Effector memory CD8-positive, alpha-beta T cell (primary cell): ENCODE measurements at regions not wholly inside any gene's neighbourhood (a gene's known extent, or its start where the extent isn't known, plus 50 kb on each side); places are given as distances from the start of the nearest gene placed in this dataset.
"Not testable (repeated sequence)": the region's sequence is repeated elsewhere in the genome, so short reads cannot be mapped to it uniquely, and the experiment has no call there.

Source experiments
- ATAC-seq: fragments of 150-1000 bp; cut with Tn5 transposase; replicated peaks from 2 replicates; pipeline ENCODE4 v1.10.0; 2021; ENCODE audit warnings: mild to moderate bottlenecking, moderate library complexity
- DNase-seq, 3 experiments: peaks; one replicate each; pipeline ENCODE4 v3.0.0; 2021
- H3K27ac Mint-ChIP-seq, 2 donors: one replicate each; pipeline ENCODE4 v1.8.0; 2022; ENCODE audit warnings: mild to moderate bottlenecking in 2 of 2, mixed read lengths in 2 of 2, moderate library complexity in 2 of 2
- H3K27me3 Mint-ChIP-seq, 2 donors: one replicate each; pipeline ENCODE4 v1.8.0; 2022; ENCODE audit warnings: mixed read lengths in 2 of 2
- H3K36me3 Mint-ChIP-seq: one replicate; pipeline ENCODE4 v1.8.0; 2022; ENCODE audit warnings: mild to moderate bottlenecking, moderate library complexity, mixed read lengths; ENCODE audit not compliant: insufficient read depth
- H3K4me1 Mint-ChIP-seq, 2 donors: one replicate each; pipeline ENCODE4 v1.8.0; 2022; ENCODE audit warnings: low read depth in 2 of 2, mixed read lengths in 2 of 2
- H3K4me3 Mint-ChIP-seq, 2 donors: one replicate each; pipeline ENCODE4 v1.8.0; 2022; ENCODE audit warnings: mild to moderate bottlenecking in 2 of 2, mixed read lengths in 2 of 2, moderate library complexity in 2 of 2
- H3K9me3 Mint-ChIP-seq, 2 donors: one replicate each; pipeline ENCODE4 v1.8.0; 2022; ENCODE audit warnings: mixed read lengths in 2 of 2

- Mint-ChIP-seq H3K27ac (no peak overlapping the region), H3K4me3 (no peak overlapping the region), H3K27me3 (no peaks in the 10 kb centered on the region), H3K9me3 (peaks cover 0 to 2% of the 10 kb centered on the region in 2 donors), H3K4me1 (no peaks in the 10 kb centered on the region), H3K36me3 (no peaks in the 10 kb centered on the region)
- ATAC-seq (no peak), DNase-seq (no peak)
Measured at GRCh38 chr6:81948861-81949260, 196.4 kb upstream of the TENT5A start.

- ATAC-seq, DNase-seq: not testable (repeated sequence)
Measured at GRCh38 chr6:81948196-81948595, 195.7 kb upstream of the TENT5A start.

GRCh38 chr6:81944661-81945060, 192.2 kb upstream of the TENT5A start:
- no peak overlapping the region for H3K27ac Mint-ChIP-seq
- H3K4me3 Mint-ChIP-seq, result no peak overlapping the region
- no peaks in the 10 kb centered on the region for H3K4me1 Mint-ChIP-seq
- no peak for DNase-seq
- no peaks in the 10 kb centered on the region for H3K36me3 Mint-ChIP-seq
- H3K27me3 Mint-ChIP-seq, result no peaks in the 10 kb centered on the region
- ATAC-seq, result no peak
- peaks cover 2 to 10% of the 10 kb centered on the region in 2 donors for H3K9me3 Mint-ChIP-seq

More at GRCh38 chr6:81948196-81948595, 195.7 kb upstream of the TENT5A start:
- not testable (repeated sequence) for H3K4me1 Mint-ChIP-seq, H3K36me3 Mint-ChIP-seq, H3K27me3 Mint-ChIP-seq, H3K27ac Mint-ChIP-seq, H3K9me3 Mint-ChIP-seq, H3K4me3 Mint-ChIP-seq

- H3K27me3 Mint-ChIP-seq, H3K4me1 Mint-ChIP-seq, ATAC-seq, H3K27ac Mint-ChIP-seq, DNase-seq, H3K4me3 Mint-ChIP-seq, H3K36me3 Mint-ChIP-seq: not testable (repeated sequence)
- H3K9me3 Mint-ChIP-seq, result peaks cover 2 to 10% of the 10 kb centered on the region in 2 donors
Measured at GRCh38 chr6:81942842-81943241, 190.4 kb upstream of the TENT5A start.

DNA sequence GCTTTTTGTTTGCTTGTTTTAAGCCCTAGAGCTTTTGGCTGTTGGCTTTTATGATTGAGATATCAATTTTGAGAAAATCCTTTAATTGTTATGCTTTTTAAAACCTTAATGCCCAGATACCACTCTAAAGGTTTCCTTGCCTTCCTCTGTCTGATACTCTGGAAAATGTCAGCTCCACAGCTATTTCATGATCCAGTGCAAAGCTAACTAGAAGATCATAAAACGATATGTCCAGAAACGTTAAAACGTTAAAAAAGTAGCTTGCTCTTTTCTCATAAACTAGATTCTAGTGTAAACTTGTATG, 189.5 kb upstream of the TENT5A start:
- no peak for ATAC-seq
- H3K4me3 Mint-ChIP-seq, result no peak overlapping the region
- H3K36me3 Mint-ChIP-seq, result no peaks in the 10 kb centered on the region
- no peak overlapping the region for H3K27ac Mint-ChIP-seq
- no peaks in the 10 kb centered on the region for H3K4me1 Mint-ChIP-seq
- no peaks in the 10 kb centered on the region for H3K27me3 Mint-ChIP-seq
- peaks cover 4 to 10% of the 10 kb centered on the region in 2 donors for H3K9me3 Mint-ChIP-seq
- DNase-seq, result no peak

DNA sequence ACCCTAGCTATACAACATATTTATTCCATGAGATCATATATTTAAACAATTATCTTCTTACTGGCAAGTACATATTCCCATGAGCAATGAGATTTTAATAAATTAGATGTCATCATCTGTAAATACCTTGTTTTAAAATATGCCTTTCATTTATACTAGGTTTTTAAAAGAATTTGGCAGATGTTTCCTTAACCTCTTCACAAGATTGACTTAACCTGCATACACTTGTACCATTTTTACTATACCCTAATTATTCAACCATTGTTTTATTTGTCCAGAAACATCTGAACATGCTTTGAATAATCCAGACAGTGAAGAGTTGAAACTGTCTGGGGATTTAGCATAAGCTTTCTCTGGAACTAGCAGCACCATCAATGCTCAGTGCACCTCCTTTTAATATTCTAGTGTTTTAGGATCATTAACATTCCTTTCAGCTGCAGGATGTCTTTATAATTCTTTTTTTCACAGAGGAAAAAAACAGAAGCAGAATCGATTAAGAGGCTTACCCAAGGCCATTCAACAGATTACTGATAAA, 188.0 kb upstream of the TENT5A start:
- Mint-ChIP-seq H3K9me3 (peaks cover 2 to 10% of the 10 kb centered on the region in 2 donors), H3K27ac (no peak overlapping the region), H3K36me3 (no peaks in the 10 kb centered on the region), H3K4me3 (no peak overlapping the region), H3K4me1 (no peaks in the 10 kb centered on the region), H3K27me3 (no peaks in the 10 kb centered on the region)
- ATAC-seq, result no peak
- no peak for DNase-seq

DNA sequence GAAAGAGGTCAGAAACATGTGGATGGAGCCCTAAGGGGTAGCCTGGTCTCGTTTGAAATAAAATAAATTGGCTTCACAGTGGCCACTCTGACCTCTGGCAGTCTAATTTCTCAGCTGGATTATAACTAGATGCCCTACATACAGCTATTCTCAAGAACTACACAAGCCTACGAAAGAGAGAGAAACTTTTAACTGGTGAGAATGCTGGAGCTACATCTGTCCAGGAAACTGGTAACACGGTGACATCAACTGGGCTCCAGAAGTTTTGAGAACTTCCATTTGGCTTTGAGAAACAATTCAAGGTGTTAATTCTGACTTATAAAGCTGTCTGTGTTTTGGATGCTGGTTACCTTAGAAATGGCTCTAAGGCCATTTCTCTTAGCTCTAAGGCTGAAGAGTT, 187.3 kb upstream of the TENT5A start:
- Mint-ChIP-seq H3K9me3 (peaks cover 2 to 10% of the 10 kb centered on the region in 2 donors), H3K4me1 (no peaks in the 10 kb centered on the region), H3K27me3 (no peaks in the 10 kb centered on the region), H3K4me3 (no peak overlapping the region), H3K27ac (no peak overlapping the region), H3K36me3 (no peaks in the 10 kb centered on the region)
- ATAC-seq (no peak), DNase-seq (no peak)

GRCh38 chr6:81938991-81939732, 186.7 kb upstream of the TENT5A start:
- DNase-seq (no peak), ATAC-seq (no peak)
- Mint-ChIP-seq H3K27ac (no peak overlapping the region), H3K4me3 (no peak overlapping the region), H3K36me3 (no peaks in the 10 kb centered on the region), H3K27me3 (no peaks in the 10 kb centered on the region), H3K9me3 (peaks cover 2 to 10% of the 10 kb centered on the region in 2 donors), H3K4me1 (no peaks in the 10 kb centered on the region)

GRCh38 chr6:81938014-81938856, 185.8 kb upstream of the TENT5A start:
- H3K36me3 Mint-ChIP-seq, result no peaks in the 10 kb centered on the region
- no peaks in the 10 kb centered on the region for H3K27me3 Mint-ChIP-seq
- no peaks in the 10 kb centered on the region for H3K4me1 Mint-ChIP-seq
- H3K9me3 Mint-ChIP-seq, result peaks cover 2 to 10% of the 10 kb centered on the region in 2 donors
- no peak for ATAC-seq
- no peak overlapping the region for H3K27ac Mint-ChIP-seq
- DNase-seq, result no peak
- no peak overlapping the region for H3K4me3 Mint-ChIP-seq

GRCh38 chr6:81937296-81937937, 184.9 kb upstream of the TENT5A start:
- H3K9me3 Mint-ChIP-seq, result peaks cover 5 to 10% of the 10 kb centered on the region in 2 donors
- no peak for ATAC-seq
- H3K4me3 Mint-ChIP-seq, result no peak overlapping the region
- H3K27ac Mint-ChIP-seq, result no peak overlapping the region
- H3K27me3 Mint-ChIP-seq, result no peaks in the 10 kb centered on the region
- H3K4me1 Mint-ChIP-seq, result no peaks in the 10 kb centered on the region
- DNase-seq, result no peak
- H3K36me3 Mint-ChIP-seq, result no peaks in the 10 kb centered on the region

DNA sequence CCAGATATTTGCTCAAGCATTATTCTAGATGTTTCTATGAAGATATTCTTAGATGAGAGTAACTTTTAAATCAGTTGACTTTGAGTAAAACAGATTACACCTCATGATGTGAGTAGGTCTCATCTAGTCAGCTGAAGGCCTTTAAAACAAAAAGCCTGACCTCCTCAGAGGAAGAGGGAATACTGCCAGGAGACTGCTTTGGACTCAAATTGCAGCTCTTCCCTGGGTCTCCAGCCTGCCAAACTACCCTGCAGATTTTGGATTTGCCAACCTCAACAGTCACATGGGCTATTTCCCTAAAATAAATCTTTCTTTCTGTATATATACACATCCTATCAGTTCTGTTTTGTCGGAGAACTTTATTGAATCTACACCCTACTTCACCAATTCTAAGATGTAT, 182.5 kb upstream of the TENT5A start:
- ATAC-seq (no peak), DNase-seq (no peak)
- no peaks in the 10 kb centered on the region for H3K4me1 Mint-ChIP-seq
- no peaks in the 10 kb centered on the region for H3K27me3 Mint-ChIP-seq
- peaks cover 0 to 5% of the 10 kb centered on the region in 2 donors for H3K9me3 Mint-ChIP-seq
- H3K36me3 Mint-ChIP-seq, result no peaks in the 10 kb centered on the region
- no peak overlapping the region for H3K27ac Mint-ChIP-seq
- H3K4me3 Mint-ChIP-seq, result no peak overlapping the region

DNA sequence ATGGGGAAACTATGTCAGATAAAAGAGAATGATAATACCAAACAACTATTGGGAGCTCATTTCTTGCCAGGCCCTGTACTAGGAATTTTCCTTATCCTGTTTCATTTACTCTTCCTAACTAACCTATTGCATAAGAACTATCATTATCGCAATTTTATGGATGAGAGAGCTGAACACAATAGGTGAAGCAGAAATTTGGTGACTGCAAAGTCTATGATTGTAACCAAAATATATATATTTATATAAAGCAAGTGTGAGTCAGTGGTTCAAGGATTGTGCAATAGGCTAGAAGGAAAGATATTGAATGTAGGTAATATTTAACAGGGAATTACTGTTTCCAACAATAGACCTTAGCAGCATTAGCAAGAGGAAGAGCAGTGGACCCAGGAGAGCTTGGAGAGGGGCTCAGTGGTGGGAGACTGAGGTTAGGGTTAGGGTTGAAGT, 181.1 kb upstream of the TENT5A start:
- DNase-seq (no peak), ATAC-seq (no peak)
- Mint-ChIP-seq H3K4me1 (no peaks in the 10 kb centered on the region), H3K4me3 (no peak overlapping the region), H3K9me3 (peaks cover 0 to 5% of the 10 kb centered on the region in 2 donors), H3K27ac (no peak overlapping the region), H3K36me3 (no peaks in the 10 kb centered on the region), H3K27me3 (no peaks in the 10 kb centered on the region)

DNA sequence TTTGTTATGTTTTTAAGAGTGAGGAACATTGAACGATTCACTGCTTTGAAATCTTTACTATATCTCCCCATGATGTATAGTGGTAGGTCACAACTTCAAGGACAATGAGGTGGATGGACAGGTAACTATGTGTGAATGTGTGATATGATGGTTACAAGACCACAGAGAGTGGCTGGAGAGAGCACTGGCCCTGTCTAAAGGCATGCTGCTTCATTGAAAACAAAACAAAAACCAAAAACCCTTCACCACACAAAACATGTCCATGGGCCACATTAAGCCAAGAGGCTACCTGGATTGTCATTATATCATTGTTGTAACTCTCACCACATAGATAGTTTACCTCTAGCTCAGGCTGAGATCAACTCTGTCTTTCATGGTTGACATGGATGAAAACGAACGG, 180.6 kb upstream of the TENT5A start:
- Mint-ChIP-seq H3K27me3 (no peaks in the 10 kb centered on the region), H3K27ac (no peak overlapping the region), H3K9me3 (peaks cover 0 to 5% of the 10 kb centered on the region in 2 donors), H3K36me3 (no peaks in the 10 kb centered on the region), H3K4me3 (no peak overlapping the region), H3K4me1 (no peaks in the 10 kb centered on the region)
- no peak for DNase-seq
- no peak for ATAC-seq
